SK-N-SH (cell line): ENCODE measurements at regions not wholly inside any gene's neighbourhood (a gene's known extent, or its start where the extent isn't known, plus 50 kb on each side); places are given as distances from the start of the nearest gene placed in this dataset.

Experiments
- GABPA ChIP-seq: IDR thresholded peaks from 2 replicates; pipeline ENCODE4 v1.4.0; 2012; ENCODE audit warnings: low read depth, mild to moderate bottlenecking
- GATA2 ChIP-seq: sonication (generic); formaldehyde crosslinking; IDR thresholded peaks from 2 replicates; pipeline ENCODE4 v1.5.0; 2020; ENCODE audit warnings: mild to moderate bottlenecking, missing genetic modification reagents
- NRF1 ChIP-seq: IDR thresholded peaks from 2 replicates; pipeline ENCODE4 v1.6.1; 2012; ENCODE audit warnings: low read depth, mild to moderate bottlenecking, low read length
- TAF1 ChIP-seq: IDR thresholded peaks from 2 replicates; pipeline ENCODE4 v1.6.1; 2012; ENCODE audit warnings: low read depth, mild to moderate bottlenecking, low read length, moderate library complexity, borderline replicate concordance
- USF2 ChIP-seq: fragments of 150-350 bp; IDR thresholded peaks from 2 replicates; pipeline ENCODE4 v1.6.1; 2017; ENCODE audit warnings: antibody characterized with exemption, low read length, low read depth, borderline replicate concordance
- YY1 ChIP-seq: IDR thresholded peaks from 2 replicates; pipeline ENCODE4 v1.4.0; 2012; ENCODE audit warnings: low read depth, mild to moderate bottlenecking
- TF ChIP-seq, protein P1 (sequence below): fragments of 200-600 bp; sonication (generic); IDR thresholded peaks from 2 replicates; pipeline ENCODE4 v1.6.1; 2017; ENCODE audit warnings: antibody characterized with exemption, mild to moderate bottlenecking, moderate library complexity

GRCh38 chr21:25314247-25314646, 293.0 kb downstream of the MRPL39 start:
- TF ChIP-seq, protein P1, sequence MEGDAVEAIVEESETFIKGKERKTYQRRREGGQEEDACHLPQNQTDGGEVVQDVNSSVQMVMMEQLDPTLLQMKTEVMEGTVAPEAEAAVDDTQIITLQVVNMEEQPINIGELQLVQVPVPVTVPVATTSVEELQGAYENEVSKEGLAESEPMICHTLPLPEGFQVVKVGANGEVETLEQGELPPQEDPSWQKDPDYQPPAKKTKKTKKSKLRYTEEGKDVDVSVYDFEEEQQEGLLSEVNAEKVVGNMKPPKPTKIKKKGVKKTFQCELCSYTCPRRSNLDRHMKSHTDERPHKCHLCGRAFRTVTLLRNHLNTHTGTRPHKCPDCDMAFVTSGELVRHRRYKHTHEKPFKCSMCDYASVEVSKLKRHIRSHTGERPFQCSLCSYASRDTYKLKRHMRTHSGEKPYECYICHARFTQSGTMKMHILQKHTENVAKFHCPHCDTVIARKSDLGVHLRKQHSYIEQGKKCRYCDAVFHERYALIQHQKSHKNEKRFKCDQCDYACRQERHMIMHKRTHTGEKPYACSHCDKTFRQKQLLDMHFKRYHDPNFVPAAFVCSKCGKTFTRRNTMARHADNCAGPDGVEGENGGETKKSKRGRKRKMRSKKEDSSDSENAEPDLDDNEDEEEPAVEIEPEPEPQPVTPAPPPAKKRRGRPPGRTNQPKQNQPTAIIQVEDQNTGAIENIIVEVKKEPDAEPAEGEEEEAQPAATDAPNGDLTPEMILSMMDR: no peak
- TF ChIP-seq GABPA: no peak
- TF ChIP-seq GATA2 (CRISPR knock-in tag): no peak
- TF ChIP-seq USF2: no peak
- TF ChIP-seq NRF1: no peak
- no peak for TF ChIP-seq YY1
- no peak for TF ChIP-seq TAF1
